ENCODE measurements at regions not wholly inside any gene's neighbourhood (a gene's known extent, or its start where the extent isn't known, plus 50 kb on each side); places are given as distances from the start of the nearest gene placed in this dataset.

GRCh38 chr15:70293591-70294470 is 196.1 kb upstream of the TLE3 start:
- peaks cover 0 to 14% of the 10 kb centered on the region in 2 donors for H3K4me1 ChIP-seq (ENCODE audit: control insufficient read depth in 1 of 2, low read depth in 2 of 2)
- no peaks in the 10 kb centered on the region for H3K27me3 ChIP-seq (replicated peaks; ENCODE audit: insufficient read depth)
- no peak for DNase-seq (ENCODE audit: low spot score)
- H3K4me3 ChIP-seq: no peak overlapping the region
- TF ChIP-seq, protein P1, sequence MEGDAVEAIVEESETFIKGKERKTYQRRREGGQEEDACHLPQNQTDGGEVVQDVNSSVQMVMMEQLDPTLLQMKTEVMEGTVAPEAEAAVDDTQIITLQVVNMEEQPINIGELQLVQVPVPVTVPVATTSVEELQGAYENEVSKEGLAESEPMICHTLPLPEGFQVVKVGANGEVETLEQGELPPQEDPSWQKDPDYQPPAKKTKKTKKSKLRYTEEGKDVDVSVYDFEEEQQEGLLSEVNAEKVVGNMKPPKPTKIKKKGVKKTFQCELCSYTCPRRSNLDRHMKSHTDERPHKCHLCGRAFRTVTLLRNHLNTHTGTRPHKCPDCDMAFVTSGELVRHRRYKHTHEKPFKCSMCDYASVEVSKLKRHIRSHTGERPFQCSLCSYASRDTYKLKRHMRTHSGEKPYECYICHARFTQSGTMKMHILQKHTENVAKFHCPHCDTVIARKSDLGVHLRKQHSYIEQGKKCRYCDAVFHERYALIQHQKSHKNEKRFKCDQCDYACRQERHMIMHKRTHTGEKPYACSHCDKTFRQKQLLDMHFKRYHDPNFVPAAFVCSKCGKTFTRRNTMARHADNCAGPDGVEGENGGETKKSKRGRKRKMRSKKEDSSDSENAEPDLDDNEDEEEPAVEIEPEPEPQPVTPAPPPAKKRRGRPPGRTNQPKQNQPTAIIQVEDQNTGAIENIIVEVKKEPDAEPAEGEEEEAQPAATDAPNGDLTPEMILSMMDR (IDR thresholded peaks at IDR 0.05): no peak
- ATAC-seq (ENCODE audit: insufficient number of reproducible peaks, low FRiP score, low read depth): no peak
- H3K36me3 ChIP-seq: no peaks in the 10 kb centered on the region
- H3K27ac ChIP-seq: no peak overlapping the region
- H3K9me3 ChIP-seq: no peaks in the 10 kb centered on the region

DNA sequence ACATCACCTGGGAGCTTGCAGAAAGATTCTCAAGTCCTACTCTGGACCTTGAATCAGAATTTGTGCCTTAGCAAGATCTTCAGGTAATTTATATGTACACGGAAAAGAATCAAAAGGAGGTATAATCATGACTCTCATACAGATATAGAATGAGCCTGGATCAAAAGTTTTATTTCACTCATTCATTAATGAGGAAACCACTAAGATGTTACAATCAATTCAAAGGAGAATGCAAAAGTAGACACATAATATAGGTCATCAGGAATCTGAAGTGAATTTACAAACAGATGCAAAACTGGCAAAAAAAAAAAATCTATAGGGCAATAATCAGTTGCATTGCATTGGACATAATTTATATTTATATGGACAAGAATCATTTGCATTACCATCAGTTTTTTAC is 195.4 kb upstream of the TLE3 start:
- H3K4me3 ChIP-seq: no peak overlapping the region
- H3K4me1 ChIP-seq (ENCODE audit: control insufficient read depth in 1 of 2, low read depth in 2 of 2): peaks cover 0 to 14% of the 10 kb centered on the region in 2 donors
- no peaks in the 10 kb centered on the region for H3K36me3 ChIP-seq
- H3K9me3 ChIP-seq: no peaks in the 10 kb centered on the region
- DNase-seq (ENCODE audit: low spot score): no peak
- TF ChIP-seq, protein P1 (IDR thresholded peaks at IDR 0.05): no peak
- no peak overlapping the region for H3K27ac ChIP-seq
- no peaks in the 10 kb centered on the region for H3K27me3 ChIP-seq (replicated peaks; ENCODE audit: insufficient read depth)
- ATAC-seq (ENCODE audit: insufficient number of reproducible peaks, low FRiP score, low read depth): no peak

GRCh38 chr15:70292076-70292760 is 194.5 kb upstream of the TLE3 start:
- H3K27me3 ChIP-seq (replicated peaks; ENCODE audit: insufficient read depth): no peaks in the 10 kb centered on the region
- H3K4me3 ChIP-seq: no peak overlapping the region
- ATAC-seq (ENCODE audit: insufficient number of reproducible peaks, low FRiP score, low read depth): no peak
- no peaks in the 10 kb centered on the region for H3K36me3 ChIP-seq
- TF ChIP-seq, protein P1 (IDR thresholded peaks at IDR 0.05): no peak
- no peak for DNase-seq (ENCODE audit: low spot score)
- H3K9me3 ChIP-seq: no peaks in the 10 kb centered on the region
- H3K27ac ChIP-seq: no peak overlapping the region
- H3K4me1 ChIP-seq (ENCODE audit: control insufficient read depth in 1 of 2, low read depth in 2 of 2): peaks cover 0 to 14% of the 10 kb centered on the region in 2 donors

- Histone ChIP-seq H3K9me3 (no peaks in the 10 kb centered on the region), H3K27ac (no peak overlapping the region), H3K27me3 (replicated peaks; ENCODE audit: insufficient read depth) (no peaks in the 10 kb centered on the region), H3K4me3 (no peak overlapping the region), H3K4me1 (ENCODE audit: control insufficient read depth in 1 of 2, low read depth in 2 of 2) (peaks cover 0 to 14% of the 10 kb centered on the region in 2 donors), H3K36me3 (no peaks in the 10 kb centered on the region)
- ATAC-seq (ENCODE audit: insufficient number of reproducible peaks, low FRiP score, low read depth): no peak
- TF ChIP-seq, protein P1 (IDR thresholded peaks at IDR 0.05): no peak
- no peak for DNase-seq (ENCODE audit: low spot score)
Observed at GRCh38 chr15:70291305-70292075, 193.8 kb upstream of the TLE3 start.

GRCh38 chr15:70290708-70291107 is 193.0 kb upstream of the TLE3 start:
- DNase-seq (ENCODE audit: low spot score) (no peak), ATAC-seq (ENCODE audit: insufficient number of reproducible peaks, low FRiP score, low read depth) (no peak)
- Histone ChIP-seq H3K27ac (no peak overlapping the region), H3K27me3 (replicated peaks; ENCODE audit: insufficient read depth) (no peaks in the 10 kb centered on the region), H3K4me3 (no peak overlapping the region), H3K36me3 (no peaks in the 10 kb centered on the region), H3K4me1 (ENCODE audit: control insufficient read depth in 1 of 2, low read depth in 2 of 2) (peaks cover 0 to 14% of the 10 kb centered on the region in 2 donors), H3K9me3 (no peaks in the 10 kb centered on the region)
- TF ChIP-seq, protein P1 (IDR thresholded peaks at IDR 0.05): no peak
